Rectal smooth muscle tissue (tissue), 1 donor: ENCODE measurements at regions not wholly inside any gene's neighbourhood (a gene's known extent, or its start where the extent isn't known, plus 50 kb on each side); places are given as distances from the start of the nearest gene placed in this dataset.

Experiments
- H3K27ac ChIP-seq: one replicate; pipeline ENCODE4 v1.7.0; 2013; ENCODE audit warnings: low read depth, low read length, inconsistent platforms
- H3K27me3 ChIP-seq: one replicate; pipeline ENCODE4 v1.7.0; 2013; ENCODE audit warnings: low read length; ENCODE audit not compliant: control insufficient read depth, insufficient read depth
- H3K36me3 ChIP-seq: one replicate; pipeline ENCODE4 v1.7.0; 2013; ENCODE audit warnings: low read length; ENCODE audit not compliant: control insufficient read depth, insufficient read depth
- H3K4me1 ChIP-seq: one replicate; pipeline ENCODE4 v1.7.0; 2013; ENCODE audit warnings: low read length; ENCODE audit not compliant: control insufficient read depth, insufficient read depth
- H3K4me3 ChIP-seq: one replicate; pipeline ENCODE4 v1.7.0; 2013; ENCODE audit warnings: low read length
- H3K9ac ChIP-seq: one replicate; pipeline ENCODE4 v1.7.0; 2013; ENCODE audit warnings: low read length

DNA sequence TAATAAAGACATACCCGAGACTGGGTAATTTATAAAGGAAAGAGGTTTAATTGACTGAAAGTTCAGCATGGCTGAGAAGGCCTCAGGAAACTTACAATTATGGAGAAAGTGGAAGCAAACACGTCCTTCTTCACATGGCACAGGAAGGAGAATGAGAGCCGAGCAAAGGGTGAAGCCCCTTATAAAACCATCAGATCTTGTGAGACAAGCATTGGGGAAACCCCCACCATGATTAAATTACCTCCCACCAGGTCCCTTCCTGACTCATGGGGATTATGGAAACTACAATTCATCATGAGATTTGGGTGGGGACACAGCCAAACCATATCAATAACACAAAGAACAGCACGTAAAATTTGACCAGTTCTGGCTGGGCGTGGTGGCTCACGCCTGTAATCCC is 85.6 kb upstream of the ATF7IP start:
- Histone ChIP-seq H3K4me1 (no peaks in the 10 kb centered on the region), H3K27ac (no peak overlapping the region), H3K27me3 (no peaks in the 10 kb centered on the region), H3K9ac (no peak overlapping the region), H3K36me3 (no peaks in the 10 kb centered on the region), H3K4me3 (no peak overlapping the region)

DNA sequence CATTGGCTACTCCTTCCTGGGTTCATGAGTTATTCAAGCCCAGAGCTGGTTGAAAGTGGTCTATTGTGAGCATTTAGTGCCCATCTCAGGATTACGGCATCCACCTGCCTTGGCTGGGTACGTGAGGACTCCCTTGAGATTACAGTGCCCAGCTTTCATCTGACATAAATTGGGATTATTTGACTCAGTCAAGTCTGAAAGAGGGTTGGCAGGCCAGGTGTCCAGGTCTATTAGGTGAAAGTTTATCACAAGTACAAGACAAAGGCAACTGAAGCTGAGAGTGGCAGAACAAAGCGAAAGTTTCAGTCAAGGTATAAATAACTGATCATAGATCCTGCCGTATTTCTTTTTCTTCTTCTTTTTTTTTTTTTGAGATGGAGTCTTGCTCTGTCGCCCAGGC is 84.6 kb upstream of the ATF7IP start:
- no peaks in the 10 kb centered on the region for H3K27me3 ChIP-seq
- H3K4me1 ChIP-seq = no peaks in the 10 kb centered on the region
- no peak overlapping the region for H3K4me3 ChIP-seq
- no peaks in the 10 kb centered on the region for H3K36me3 ChIP-seq
- H3K9ac ChIP-seq = no peak overlapping the region
- H3K27ac ChIP-seq = no peak overlapping the region

- Histone ChIP-seq H3K9ac (no peak overlapping the region), H3K36me3 (no peaks in the 10 kb centered on the region), H3K4me3 (no peak overlapping the region), H3K27ac (no peak overlapping the region), H3K27me3 (no peaks in the 10 kb centered on the region), H3K4me1 (no peaks in the 10 kb centered on the region)
Observed at GRCh38 chr12:14281539-14281938, 83.9 kb upstream of the ATF7IP start.

GRCh38 chr12:14283489-14284144 is 81.9 kb upstream of the ATF7IP start:
- Histone ChIP-seq H3K27ac (no peak overlapping the region), H3K36me3 (no peaks in the 10 kb centered on the region), H3K4me3 (no peak overlapping the region), H3K27me3 (no peaks in the 10 kb centered on the region), H3K4me1 (no peaks in the 10 kb centered on the region), H3K9ac (no peak overlapping the region)

- peak overlapping the region; percentile 10 for H3K9ac ChIP-seq
- no peaks in the 10 kb centered on the region for H3K27me3 ChIP-seq
- no peaks in the 10 kb centered on the region for H3K36me3 ChIP-seq
- peak overlapping the region; percentile 12 for H3K27ac ChIP-seq
- H3K4me1 ChIP-seq = no peaks in the 10 kb centered on the region
- no peak overlapping the region for H3K4me3 ChIP-seq
Observed at GRCh38 chr12:14284184-14284722, 81.2 kb upstream of the ATF7IP start.

GRCh38 chr12:14289601-14290000 is 75.9 kb upstream of the ATF7IP start:
- H3K4me3 ChIP-seq = no peak overlapping the region
- no peak overlapping the region for H3K9ac ChIP-seq
- no peaks in the 10 kb centered on the region for H3K27me3 ChIP-seq
- H3K36me3 ChIP-seq = no peaks in the 10 kb centered on the region
- no peaks in the 10 kb centered on the region for H3K4me1 ChIP-seq
- no peak overlapping the region for H3K27ac ChIP-seq

GRCh38 chr12:14290951-14291350 is 74.5 kb upstream of the ATF7IP start:
- H3K4me1 ChIP-seq = no peaks in the 10 kb centered on the region
- H3K9ac ChIP-seq = no peak overlapping the region
- H3K27me3 ChIP-seq = no peaks in the 10 kb centered on the region
- no peak overlapping the region for H3K27ac ChIP-seq
- no peak overlapping the region for H3K4me3 ChIP-seq
- H3K36me3 ChIP-seq = no peaks in the 10 kb centered on the region

GRCh38 chr12:14303661-14304155 is 61.8 kb upstream of the ATF7IP start:
- no peak overlapping the region for H3K27ac ChIP-seq
- no peaks in the 10 kb centered on the region for H3K36me3 ChIP-seq
- no peaks in the 10 kb centered on the region for H3K27me3 ChIP-seq
- H3K4me3 ChIP-seq = no peak overlapping the region
- no peak overlapping the region for H3K9ac ChIP-seq
- H3K4me1 ChIP-seq = no peaks in the 10 kb centered on the region

DNA sequence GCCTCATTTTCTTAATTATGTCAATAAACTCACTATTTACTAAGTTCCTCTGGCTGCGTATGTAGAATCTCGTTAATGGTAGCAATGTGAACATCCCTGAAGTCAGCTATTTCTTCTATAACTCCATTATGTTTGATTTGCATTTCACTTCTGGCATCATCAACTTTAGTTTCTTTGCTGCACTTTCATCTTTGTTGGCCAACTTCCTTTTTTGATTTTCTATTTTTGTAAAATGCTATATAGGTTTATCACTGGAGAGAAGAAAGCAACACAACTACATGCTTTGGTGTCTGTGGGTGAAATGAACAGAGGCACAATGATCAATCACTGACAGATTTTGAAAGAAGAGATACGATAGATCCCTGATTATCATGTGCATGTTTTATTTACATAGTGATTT is 58.5 kb upstream of the ATF7IP start:
- Histone ChIP-seq H3K4me3 (no peak overlapping the region), H3K36me3 (no peaks in the 10 kb centered on the region), H3K9ac (no peak overlapping the region), H3K27me3 (no peaks in the 10 kb centered on the region), H3K27ac (no peak overlapping the region), H3K4me1 (no peaks in the 10 kb centered on the region)

- Histone ChIP-seq H3K27ac (no peak overlapping the region), H3K4me3 (no peak overlapping the region), H3K4me1 (no peaks in the 10 kb centered on the region), H3K27me3 (no peaks in the 10 kb centered on the region), H3K36me3 (no peaks in the 10 kb centered on the region), H3K9ac (no peak overlapping the region)
Observed at GRCh38 chr12:14308516-14308915, 57.0 kb upstream of the ATF7IP start.

- H3K36me3 ChIP-seq = no peaks in the 10 kb centered on the region
- H3K9ac ChIP-seq = no peak overlapping the region
- no peaks in the 10 kb centered on the region for H3K4me1 ChIP-seq
- no peak overlapping the region for H3K4me3 ChIP-seq
- H3K27me3 ChIP-seq = no peaks in the 10 kb centered on the region
- no peak overlapping the region for H3K27ac ChIP-seq
Observed at GRCh38 chr12:14310866-14311265, 54.6 kb upstream of the ATF7IP start.

GRCh38 chr12:14313379-14314138 is 51.9 kb upstream of the ATF7IP start:
- Histone ChIP-seq H3K27ac (no peak overlapping the region), H3K4me3 (no peak overlapping the region), H3K36me3 (no peaks in the 10 kb centered on the region), H3K27me3 (no peaks in the 10 kb centered on the region), H3K4me1 (no peaks in the 10 kb centered on the region), H3K9ac (no peak overlapping the region)
